Brain microvascular endothelial cell (primary cell): ENCODE measurements at regions not wholly inside any gene's neighbourhood (a gene's known extent, or its start where the extent isn't known, plus 50 kb on each side); places are given as distances from the start of the nearest gene placed in this dataset.
"Not testable (repeated sequence)": the region's sequence is repeated elsewhere in the genome, so short reads cannot be mapped to it uniquely, and the experiment has no call there.

Source experiments
- DNase-seq: peaks from one replicate; pipeline ENCODE4 v3.0.0-alpha.2; 2020
- H3K27ac ChIP-seq: fragments of 250-450 bp; sonication (Bioruptor Pico); 2 replicates; pipeline ENCODE4 v1.5.1; 2020; ENCODE audit warnings: mild to moderate bottlenecking, moderate library complexity
- H3K27me3 ChIP-seq: fragments of 250-450 bp; sonication (Bioruptor Pico); replicated peaks from 2 replicates; pipeline ENCODE4 v1.5.1; 2020; ENCODE audit warnings: mild to moderate bottlenecking
- H3K36me3 ChIP-seq: fragments of 250-450 bp; sonication (Bioruptor Pico); replicated peaks from 2 replicates; pipeline ENCODE4 v1.5.1; 2020; ENCODE audit warnings: mild to moderate bottlenecking
- H3K4me3 ChIP-seq: 2 replicates; pipeline ENCODE4 v1.5.1; 2011; ENCODE audit warnings: low read depth, mild to moderate bottlenecking, control low read depth, low read length, moderate library complexity
- CTCF ChIP-seq: IDR thresholded peaks from 2 replicates; pipeline ENCODE4 v1.5.1; 2011; ENCODE audit warnings: low read depth, mild to moderate bottlenecking, moderate library complexity, low read length, control low read depth, inconsistent platforms; ENCODE audit errors: missing control alignments
- in situ Hi-C: cut with HindIII; loops from 2 replicates; pipeline ENCODE4 v1.10.0; 2017; ENCODE audit warnings: low sequenced_read_pairs, low pct_ligation_motif_present

GRCh38 chr9:38331141-38331540, 61.4 kb upstream of the ALDH1B1 start:
- no peak for DNase-seq
- H3K4me3 ChIP-seq = no peak overlapping the region
- H3K27ac ChIP-seq = no peak overlapping the region
- H3K27me3 ChIP-seq = peaks cover 8% of the 10 kb centered on the region
- TF ChIP-seq CTCF = no peak
- in situ Hi-C loops = no loop called here
- H3K36me3 ChIP-seq = no peaks in the 10 kb centered on the region

GRCh38 chr9:38329968-38330367, 62.5 kb upstream of the ALDH1B1 start:
- in situ Hi-C loops = no loop called here
- no peak for TF ChIP-seq CTCF
- Histone ChIP-seq H3K36me3 (no peaks in the 10 kb centered on the region), H3K4me3 (no peak overlapping the region), H3K27ac (no peak overlapping the region), H3K27me3 (peaks cover 8% of the 10 kb centered on the region)
- no peak for DNase-seq

GRCh38 chr9:38328765-38329164, 63.7 kb upstream of the ALDH1B1 start:
- Histone ChIP-seq H3K27ac (no peak overlapping the region), H3K4me3 (no peak overlapping the region), H3K36me3 (no peaks in the 10 kb centered on the region), H3K27me3 (peaks cover 8% of the 10 kb centered on the region)
- no peak for TF ChIP-seq CTCF
- in situ Hi-C loops = no loop called here
- DNase-seq = no peak

- DNase-seq = no peak
- Histone ChIP-seq H3K27ac (no peak overlapping the region), H3K4me3 (no peak overlapping the region), H3K27me3 (peaks cover 16% of the 10 kb centered on the region), H3K36me3 (no peaks in the 10 kb centered on the region)
- TF ChIP-seq CTCF = no peak
- in situ Hi-C loops = no loop called here
Measured at GRCh38 chr9:38326122-38326521, 66.4 kb upstream of the ALDH1B1 start.

- DNase-seq, in situ Hi-C loops, H3K4me3 ChIP-seq, H3K27ac ChIP-seq, H3K36me3 ChIP-seq: not testable (repeated sequence)
- H3K27me3 ChIP-seq = peaks cover 16% of the 10 kb centered on the region
Measured at GRCh38 chr9:38324213-38324612, 68.3 kb upstream of the ALDH1B1 start.

- Histone ChIP-seq H3K36me3 (no peaks in the 10 kb centered on the region), H3K27me3 (peaks cover 8% of the 10 kb centered on the region), H3K4me3 (no peak overlapping the region), H3K27ac (no peak overlapping the region)
- in situ Hi-C loops = no loop called here
- TF ChIP-seq CTCF = no peak
- DNase-seq = no peak
Measured at GRCh38 chr9:38322937-38323336, 69.6 kb upstream of the ALDH1B1 start.
